HepG2 (cell line): ENCODE measurements at regions not wholly inside any gene's neighbourhood (a gene's known extent, or its start where the extent isn't known, plus 50 kb on each side); places are given as distances from the start of the nearest gene placed in this dataset.

Source experiments
- ATAC-seq: fragments of 200-7000 bp; cut with Tn5 transposase; 3 replicates; pipeline ENCODE4 v1.9.1; 2020; ENCODE audit warnings: mild to moderate bottlenecking, moderate library complexity
- BruUV-seq: library from RNA; stranded (reverse); fragments of 400-500 nt; replicated peaks from 2 replicates; lab custom pipeline; 2021; lab: Mats Ljungman, UMichigan
- CTCF ChIA-PET: fragments of 300-600 bp; formaldehyde crosslinking; extraction: SDS; loops from one replicate; lab custom pipeline; 2021; ENCODE audit warnings: low total read pairs, inconsistent platforms, low intra/inter-chr PET ratio; lab: Yijun Ruan, JAX
- POLR2A ChIA-PET: fragments of 350-600 bp; sonication (Branson Sonifier 250); formaldehyde crosslinking; loops from one replicate; lab custom pipeline; 2020; ENCODE audit warnings: antibody characterized with exemption, inconsistent platforms; lab: Yijun Ruan, JAX
- DNase-seq: peaks from one replicate; pipeline ENCODE4 v3.0.0-alpha.2; 2015; ENCODE audit warnings: low spot score
- FAIRE-seq: peaks from 3 replicates; lab custom pipeline; 2011; peaks lifted over from hg19 to GRCh38; lab: Jason Lieb, UNC
- H2AFZ ChIP-seq: one replicate; pipeline ENCODE4 v1.6.1; 2011; ENCODE audit warnings: low read length, inconsistent platforms
- H3K27ac ChIP-seq: fragments of 300-600 bp; 3 replicates; pipeline ENCODE4 v1.8.0; 2011; ENCODE audit warnings: mixed run types, mild to moderate bottlenecking, mixed read lengths, low read length, inconsistent platforms; ENCODE audit not compliant: insufficient read depth; ENCODE audit errors: extremely low read length
- H3K27me3 ChIP-seq, 2 experiments: fragments of 200-600 bp in 1 of 2; 2 replicates in 1 of 2; 3 replicates in 1 of 2; pipeline versions ENCODE4 v1.6.0 to v1.8.0; 2011; ENCODE audit warnings: low read length in 2 of 2, mild to moderate bottlenecking in 2 of 2, moderate library complexity in 2 of 2, inconsistent platforms in 1 of 2; ENCODE audit not compliant: insufficient read depth in 2 of 2, control insufficient read depth in 1 of 2
- H3K36me3 ChIP-seq, 2 experiments: fragments of 200-600 bp in 1 of 2; replicated peaks in 1 of 2; 2 replicates in 1 of 2; 3 replicates in 1 of 2; pipeline versions ENCODE4 v1.5.1 to v1.8.0; 2011; ENCODE audit warnings: low read length in 2 of 2, inconsistent platforms in 1 of 2; ENCODE audit not compliant: insufficient read depth in 2 of 2, control insufficient read depth in 1 of 2
- H3K4me1 ChIP-seq: 2 replicates; pipeline ENCODE4 v1.5.1; 2012; ENCODE audit warnings: low read length, inconsistent platforms; ENCODE audit not compliant: insufficient read depth
- H3K4me2 ChIP-seq: 2 replicates; pipeline ENCODE4 v1.6.0; 2011; ENCODE audit warnings: low read depth, low read length, inconsistent platforms
- H3K4me3 ChIP-seq, 3 experiments: fragments of 200-600 bp in 1 of 3; sonication (generic), shearing (Covaris generic) in 1 of 3; replicated peaks in 1 of 3; 2 replicates each; pipeline ENCODE4 v1.5.1; 2011 to 2016; ENCODE audit warnings: low read length in 3 of 3, inconsistent platforms in 2 of 3, low read depth in 2 of 3, mild to moderate bottlenecking in 2 of 3, control low read depth in 1 of 3, mixed read lengths in 1 of 3; ENCODE audit not compliant: insufficient read depth in 1 of 3
- H3K79me2 ChIP-seq: one replicate; pipeline ENCODE4 v1.6.1; 2011; ENCODE audit warnings: low read length, inconsistent platforms; ENCODE audit not compliant: insufficient read depth
- H3K9ac ChIP-seq: 2 replicates; pipeline ENCODE4 v1.6.0; 2011; ENCODE audit warnings: mild to moderate bottlenecking, low read depth, low read length, inconsistent platforms; ENCODE audit not compliant: insufficient read depth
- H3K9me3 ChIP-seq: 2 replicates; pipeline ENCODE4 v1.5.1; 2012; ENCODE audit warnings: mild to moderate bottlenecking, low read length
- H4K20me1 ChIP-seq: 2 replicates; pipeline ENCODE4 v1.6.0; 2011; ENCODE audit warnings: inconsistent platforms, mild to moderate bottlenecking, low read length, moderate library complexity; ENCODE audit not compliant: insufficient read depth
- AKNA ChIP-seq: sonication (generic); formaldehyde crosslinking; IDR thresholded peaks from 2 replicates; pipeline ENCODE4 v1.4.0; 2020; ENCODE audit warnings: missing genetic modification reagents, borderline replicate concordance
- MAFK ChIP-seq, 2 experiments: IDR thresholded peaks in 1 of 2; conservative IDR thresholded peaks in 1 of 2; 2 replicates each; pipeline ENCODE4 v1.6.1; 2011; ENCODE audit warnings: improper control_type of control experiment in 2 of 2, low read length in 2 of 2
- ZNF646 ChIP-seq: sonication (generic); formaldehyde crosslinking; IDR thresholded peaks from 2 replicates; pipeline ENCODE4 v1.9.0; 2021; ENCODE audit warnings: mild to moderate bottlenecking, missing genetic modification reagents
- WGBS: methylation state at CpG from one replicate; pipeline ENCODE4 v1.1.6; 2017; ENCODE audit warnings: low lambda C conversion rate; 5-methylcytosine and 5-hydroxymethylcytosine counted together
- in situ Hi-C: cut with HindIII; loops from 2 replicates; pipeline ENCODE4 v1.10.0; 2017; ENCODE audit warnings: low pct_unique_long_range_greater_than_20kb; ENCODE audit not compliant: extremely low pct_ligation_motif_present
- intact Hi-C: fragments of 100-400 bp; cut with micrococcal nuclease; formaldehyde crosslinking; loops from one replicate; pipeline ENCODE4 v1.10.0; 2022; ENCODE audit not compliant: unreplicated experiment

- TF ChIP-seq AKNA (CRISPR knock-in tag), result no peak
Measured at GRCh38 chr3:152586974-152587373, 248.0 kb upstream of the P2RY1 start (continued).

- DNase-seq (no peak), ATAC-seq (no peak), FAIRE-seq (no peak)
- ChIA-PET POLR2A (no interaction called here), CTCF (no interaction called here)
- H4K20me1 ChIP-seq, result no peaks in the 10 kb centered on the region
- TF ChIP-seq ZNF646 (CRISPR knock-in tag), result no peak
- peak in 1 of 2 experiments; percentile 62; a peak in 2 of 4 replicates for TF ChIP-seq MAFK (conservative IDR thresholded peaks at IDR 0.05 in 1 of 2, IDR thresholded peaks at IDR 0.05 in 1 of 2; ENCODE audit: low read length in 2 of 2)
- H3K27ac ChIP-seq, result no peak overlapping the region
- no peak overlapping the region for H3K9ac ChIP-seq
- no peaks in the 10 kb centered on the region for H3K9me3 ChIP-seq
- H3K4me1 ChIP-seq, result no peaks in the 10 kb centered on the region
- no peak overlapping the region for H3K4me3 ChIP-seq
- no peak overlapping the region for H3K4me2 ChIP-seq
- H3K27me3 ChIP-seq, result no peaks in the 10 kb centered on the region
- intact Hi-C loops, result no loop called here
- H3K79me2 ChIP-seq, result no peaks in the 10 kb centered on the region
- no peaks in the 10 kb centered on the region for H3K36me3 ChIP-seq
- no TSS peak for BruUV-seq
- in situ Hi-C loops, result no loop called here
- 0% methylated on average over 1 of the region's 1 CpG for WGBS
- H2AFZ ChIP-seq, result no peak overlapping the region
Measured at GRCh38 chr3:152587861-152588260, 247.1 kb upstream of the P2RY1 start.
